Stimulated activated CD4-positive, alpha-beta T cell treated with anti-CD3 and anti-CD28 coated beads, Interleukin-15, amount 100 ng/mL, for 1 hour (primary cell): ENCODE measurements at regions not wholly inside any gene's neighbourhood (a gene's known extent, or its start where the extent isn't known, plus 50 kb on each side); places are given as distances from the start of the nearest gene placed in this dataset.
"Not testable (repeated sequence)": the region's sequence is repeated elsewhere in the genome, so short reads cannot be mapped to it uniquely, and the experiment has no call there.

ENCODE experiments used
- DNase-seq, 2 donors: peaks; one replicate each; pipeline ENCODE4 v3.0.0-alpha.2; 2020; ENCODE audit warnings: low read depth in 1 of 2, low spot score in 1 of 2

DNA sequence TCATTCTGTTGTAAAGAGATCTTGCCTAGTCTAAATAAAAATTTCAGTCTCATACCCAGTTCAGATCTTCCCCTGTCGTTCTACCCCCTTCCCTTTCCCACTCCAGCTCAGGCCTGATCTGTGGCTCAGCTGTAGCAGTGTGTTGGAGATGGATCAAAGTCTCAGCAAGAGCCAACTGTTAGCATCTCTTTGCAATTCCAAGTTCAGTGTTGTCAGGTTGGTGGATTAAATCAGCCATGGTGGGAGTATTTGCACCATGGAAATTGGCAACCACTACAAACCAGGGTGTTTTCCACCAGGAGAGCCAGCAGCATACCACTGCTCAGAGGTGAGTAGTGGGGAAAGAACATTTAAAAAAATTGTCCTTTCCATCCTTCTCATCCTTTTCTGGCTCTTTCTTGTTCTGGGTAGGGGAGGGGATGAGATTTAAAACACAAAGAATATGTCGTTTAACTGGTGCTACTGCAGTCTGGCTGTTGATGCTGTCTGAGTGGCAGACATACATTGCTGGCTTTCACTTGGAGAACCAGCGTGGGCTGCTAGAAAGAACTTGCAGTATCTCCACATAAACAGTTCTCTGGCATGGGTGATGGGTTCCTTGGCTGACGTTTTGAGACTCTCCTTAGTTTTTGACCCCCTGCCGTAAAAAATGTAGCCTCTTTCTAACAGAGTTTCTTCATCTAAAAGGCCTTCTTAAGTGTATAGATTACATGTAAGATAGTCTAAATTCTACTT is 514.1 kb downstream of the RAB38 start:
- no peak for DNase-seq

DNA sequence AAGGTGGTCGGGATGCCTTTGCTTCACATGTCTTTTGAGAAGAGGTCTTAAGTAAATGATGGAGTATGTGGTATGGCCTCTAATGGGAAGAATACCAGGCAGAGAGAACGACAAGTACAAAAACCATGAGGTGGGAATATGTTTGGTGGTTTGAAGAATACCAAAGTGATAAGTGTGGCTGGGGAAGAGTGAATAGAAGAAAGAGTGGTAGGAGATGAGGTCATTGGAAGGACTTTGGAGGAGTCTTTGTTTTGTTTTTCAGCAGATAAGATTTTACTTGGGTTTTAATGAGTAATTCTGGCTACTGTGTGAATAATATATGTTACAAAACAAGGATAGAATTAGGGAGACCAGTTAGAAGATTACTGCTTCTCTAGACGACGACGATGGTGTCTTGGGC is 515.4 kb downstream of the RAB38 start:
- no peak for DNase-seq

DNA sequence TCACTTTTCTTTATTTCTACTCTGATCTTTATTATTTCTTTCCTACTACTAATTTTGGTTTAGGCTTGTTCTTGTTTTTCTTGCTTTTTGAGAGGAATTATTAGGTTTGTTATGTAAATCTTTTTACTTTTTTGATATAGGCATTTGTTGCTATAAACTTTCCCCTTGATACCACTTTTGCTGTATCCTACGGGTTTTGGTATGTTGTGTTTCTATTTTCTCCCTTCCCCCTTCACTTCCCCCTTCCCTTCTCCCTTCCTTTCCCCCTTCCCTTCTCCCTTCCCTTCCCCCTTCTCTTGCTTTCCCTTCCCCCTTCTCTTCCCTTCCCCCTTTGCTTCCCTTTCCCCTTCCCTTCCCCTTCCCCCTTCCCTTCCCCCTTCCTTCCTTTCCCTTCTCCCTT is 529.6 kb downstream of the RAB38 start:
- no peak for DNase-seq

DNA sequence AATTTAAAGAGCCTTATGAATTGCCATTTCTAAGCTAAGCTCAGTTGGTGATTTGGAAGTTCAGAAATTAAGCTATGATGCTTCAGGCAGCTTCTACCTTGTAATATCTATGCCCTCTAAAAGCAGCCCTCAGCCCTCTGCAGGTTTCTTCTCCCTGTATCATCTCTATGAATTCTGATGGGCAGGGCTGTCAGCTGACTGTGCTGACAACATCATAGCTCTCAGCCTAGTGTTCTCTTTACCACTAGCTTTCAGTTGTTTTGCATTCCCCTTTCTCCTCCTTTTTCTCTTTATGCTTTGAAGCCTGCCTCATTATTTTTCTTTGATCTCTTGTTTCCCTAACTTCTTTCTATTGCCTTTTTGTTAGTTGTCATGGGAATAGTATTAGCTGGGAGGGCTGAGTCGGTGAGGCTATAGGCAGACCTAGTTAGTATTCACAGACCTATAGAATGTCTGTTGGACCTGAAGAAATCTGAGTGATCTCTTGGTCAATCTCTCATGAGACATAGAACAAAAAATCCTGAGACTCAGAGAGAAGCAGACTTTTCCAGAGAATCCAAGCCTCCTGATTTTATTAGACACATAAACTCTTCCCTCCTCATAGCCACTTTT is 535.4 kb downstream of the RAB38 start:
- no peak for DNase-seq

DNA sequence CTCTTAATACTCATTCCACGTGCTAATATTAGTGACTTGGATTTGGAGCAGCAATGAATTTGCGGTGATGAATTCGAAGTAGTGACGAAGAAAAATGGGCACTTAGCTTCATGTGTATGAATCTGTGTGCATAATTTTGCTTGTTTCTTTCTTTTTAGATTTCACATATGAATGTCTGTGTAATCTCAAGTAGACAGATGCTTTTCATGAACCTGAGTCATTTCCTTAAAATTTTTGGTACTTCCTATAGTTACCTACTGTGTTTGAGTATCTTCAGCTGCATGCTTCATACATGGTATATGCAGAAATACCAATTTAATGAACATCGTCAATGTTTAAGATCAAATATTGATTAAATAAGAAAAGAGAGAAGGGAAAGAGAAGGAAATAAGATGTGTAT is 540.2 kb downstream of the RAB38 start:
- no peak for DNase-seq

DNA sequence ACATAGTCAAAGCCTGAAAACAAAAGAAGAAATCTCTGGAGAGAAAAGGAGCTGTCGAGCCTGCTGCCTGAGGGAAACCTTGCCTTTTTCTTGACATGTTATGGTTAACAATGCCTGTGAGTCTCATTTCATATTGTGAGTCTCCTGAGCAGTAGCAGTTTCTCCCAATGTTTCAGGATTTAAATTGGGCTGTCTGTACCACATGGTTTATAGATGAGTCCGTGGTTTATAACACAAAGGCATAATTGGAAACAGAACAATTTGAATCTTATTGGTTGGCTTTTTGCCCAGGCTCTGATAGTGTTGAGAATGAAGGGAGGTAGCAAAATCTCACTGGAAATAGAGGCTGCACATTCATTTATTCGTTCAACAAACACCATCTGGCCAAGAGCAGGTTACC is 540.9 kb downstream of the RAB38 start:
- DNase-seq = no peak

DNA sequence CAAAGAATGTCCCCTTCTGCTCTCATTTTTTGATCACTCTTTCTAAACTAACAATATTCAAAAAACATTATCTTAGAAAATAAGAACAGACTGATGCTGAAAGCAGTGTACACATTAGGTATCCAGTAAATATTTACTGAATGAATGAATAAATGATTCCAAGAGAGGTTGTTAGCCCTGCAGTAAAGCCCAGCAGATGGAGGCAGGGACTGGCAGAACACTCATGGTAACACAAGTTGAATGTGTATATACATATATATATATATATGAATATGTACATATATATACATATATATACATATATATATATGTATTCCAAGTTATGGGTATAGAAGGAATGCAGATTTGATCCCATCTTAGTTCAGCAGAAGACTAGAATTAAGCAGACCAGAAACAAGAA is 546.3 kb downstream of the RAB38 start:
- DNase-seq = no peak

GRCh38 chr11:87628026-87628580 is 547.1 kb downstream of the RAB38 start:
- DNase-seq = no peak

GRCh38 chr11:87623531-87624365 is 551.5 kb downstream of the RAB38 start:
- DNase-seq = not testable (repeated sequence)

GRCh38 chr11:87616511-87616910 is 558.7 kb downstream of the RAB38 start:
- no peak for DNase-seq

- no peak for DNase-seq
Measured at GRCh38 chr11:87604350-87604749, 566.6 kb downstream of the TMEM135 start.

DNA sequence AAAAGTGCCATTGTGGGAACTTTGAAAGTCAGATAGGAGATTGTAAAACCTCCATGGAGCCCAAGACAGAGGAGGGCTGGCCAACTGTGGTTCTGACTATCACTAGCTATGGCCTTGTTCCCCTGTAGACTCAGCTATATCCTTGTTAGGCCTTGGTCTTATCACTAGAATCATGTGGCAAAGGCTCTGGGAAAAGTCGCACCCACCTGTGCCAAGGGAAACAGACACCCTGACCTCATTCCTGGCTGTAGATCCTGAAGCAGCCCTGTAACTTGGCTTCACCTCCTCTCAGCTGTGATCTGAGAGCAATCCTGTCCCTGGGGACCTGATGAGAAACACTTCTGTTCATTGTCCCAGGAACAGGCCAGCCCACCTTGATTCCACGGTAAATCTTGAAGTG is 566.2 kb downstream of the TMEM135 start:
- DNase-seq = no peak

GRCh38 chr11:87602776-87603175 is 565.0 kb downstream of the TMEM135 start:
- no peak for DNase-seq

DNA sequence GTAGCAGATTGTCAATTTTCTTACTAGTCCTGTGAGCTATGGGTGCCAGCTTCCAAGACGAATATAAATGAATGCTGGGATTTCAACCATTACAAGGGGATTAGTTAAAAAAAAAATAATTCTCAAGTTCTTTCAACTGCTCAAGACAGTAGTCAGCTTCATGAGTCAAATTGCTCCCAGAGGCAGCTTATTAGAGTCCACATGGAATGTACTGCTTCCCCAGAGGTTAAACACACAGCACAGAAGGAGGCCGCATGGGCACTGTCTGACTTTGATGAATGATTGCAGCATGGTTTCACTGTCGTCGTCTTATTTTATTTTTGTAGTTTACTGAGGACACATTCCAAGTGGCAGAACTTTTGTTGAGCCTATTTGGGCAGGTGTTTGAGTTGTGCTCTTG is 563.2 kb downstream of the TMEM135 start:
- DNase-seq = no peak

GRCh38 chr11:87597725-87598124 is 560.0 kb downstream of the TMEM135 start:
- DNase-seq = no peak

DNA sequence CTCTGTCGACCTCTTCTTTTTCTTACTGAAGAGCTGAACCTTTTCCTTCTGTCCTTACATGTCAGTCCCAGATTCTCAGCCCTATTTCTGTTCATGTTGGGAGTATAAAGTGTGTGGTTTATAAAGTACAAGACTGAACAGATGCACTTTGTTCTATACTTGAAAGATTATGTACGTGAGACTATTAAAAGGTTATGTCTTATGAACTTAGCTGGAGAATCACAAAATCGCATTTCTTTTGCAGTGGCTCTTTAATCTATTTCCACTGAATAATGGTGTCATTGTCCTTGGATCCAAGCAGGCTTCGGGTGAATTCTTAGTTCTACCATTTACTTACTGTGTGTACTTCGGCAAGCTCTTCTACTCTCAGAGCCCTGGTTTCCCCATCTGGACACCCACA is 558.4 kb downstream of the TMEM135 start:
- DNase-seq = no peak

DNA sequence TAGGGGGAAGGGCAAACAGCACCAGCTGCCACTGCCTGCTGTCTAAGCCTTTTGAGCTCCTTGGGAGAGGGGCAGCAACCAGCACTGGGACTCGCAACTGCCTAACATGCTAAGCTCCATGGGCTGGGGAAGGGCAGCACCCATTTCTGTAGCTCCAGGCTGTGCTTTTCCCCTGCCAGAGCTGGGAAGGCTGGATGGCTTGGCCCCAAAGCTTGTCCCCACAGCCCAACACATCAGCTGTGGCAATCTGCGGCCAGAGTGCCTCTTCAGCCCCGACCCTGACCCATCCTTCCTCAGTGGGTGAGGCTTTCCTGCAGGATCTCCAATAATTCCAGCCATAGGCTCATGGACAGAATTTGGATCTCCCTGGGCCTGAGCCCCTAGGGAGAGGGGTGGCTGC is 551.3 kb downstream of the TMEM135 start:
- DNase-seq = no peak

DNA sequence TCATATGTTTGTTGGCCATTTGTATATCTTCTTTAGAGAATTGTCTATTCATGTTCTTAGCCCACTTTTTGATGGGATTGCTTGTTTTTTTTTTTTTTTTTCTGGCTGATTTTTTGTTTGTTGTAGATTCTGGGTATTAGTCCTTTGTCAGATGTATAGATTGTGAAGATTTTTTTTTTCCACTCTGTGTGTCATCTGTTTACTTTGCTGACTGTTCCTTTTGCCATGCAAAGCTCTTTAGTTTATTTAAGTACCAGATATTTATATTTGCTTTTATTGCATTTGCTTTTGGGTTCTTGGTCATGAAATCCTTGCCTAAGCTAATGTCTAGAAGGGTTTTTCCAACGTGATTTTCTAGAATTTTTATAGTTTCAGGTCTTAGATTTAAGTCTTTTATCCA is 547.9 kb downstream of the TMEM135 start:
- DNase-seq = not testable (repeated sequence)

DNA sequence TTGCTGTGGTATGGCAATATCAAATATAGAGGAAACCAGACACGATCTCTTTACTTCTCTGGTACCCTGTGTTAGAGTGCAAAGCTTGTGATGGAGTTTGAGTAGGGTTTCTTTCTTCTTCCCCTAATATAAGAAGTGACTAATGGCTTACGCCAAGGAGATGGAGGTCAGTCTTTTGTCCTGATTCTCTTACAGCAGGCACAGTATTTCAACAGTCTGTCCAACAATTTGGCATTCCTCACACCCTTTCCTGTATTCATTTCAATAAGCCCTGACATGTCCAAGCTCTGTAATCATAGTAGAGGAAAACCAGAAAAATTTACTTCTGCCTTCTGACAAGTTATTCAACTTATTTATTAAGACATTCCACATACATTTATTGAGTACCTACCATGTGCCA is 546.2 kb downstream of the TMEM135 start:
- DNase-seq = no peak

DNA sequence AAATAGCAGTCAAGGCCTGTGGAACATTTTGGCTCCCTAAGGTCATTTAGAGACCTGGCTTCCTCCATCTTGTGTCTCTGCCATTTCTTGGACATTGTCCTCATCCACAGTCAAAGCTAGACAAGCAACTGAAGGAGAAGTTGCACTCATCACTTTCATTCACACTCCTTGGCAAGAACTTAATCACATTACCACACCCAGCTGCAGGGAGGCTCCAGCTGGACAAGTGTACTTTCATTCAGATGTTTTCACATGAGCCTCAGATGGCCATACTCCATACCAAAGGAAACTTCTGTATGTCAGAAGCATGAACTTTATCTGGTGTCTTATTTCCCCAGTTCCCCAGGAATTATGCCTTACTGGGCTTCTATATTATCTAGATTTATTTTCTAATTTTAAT is 537.4 kb downstream of the TMEM135 start:
- DNase-seq = no peak

GRCh38 chr11:87574193-87574592 is 536.5 kb downstream of the TMEM135 start:
- DNase-seq = no peak

- DNase-seq = no peak
Measured at GRCh38 chr11:87573708-87574107, 536.0 kb downstream of the TMEM135 start.
